SU-DHL-6 (cell line): ENCODE measurements at regions not wholly inside any gene's neighbourhood (a gene's known extent, or its start where the extent isn't known, plus 50 kb on each side); places are given as distances from the start of the nearest gene placed in this dataset.

Experiments
- H2AFZ ChIP-seq: fragments of 200-600 bp; sonication (generic); 2 replicates; pipeline ENCODE4 v1.6.1; 2014; ENCODE audit warnings: low read depth, mild to moderate bottlenecking, moderate library complexity, mixed read lengths, antibody characterized with exemption, low read length; ENCODE audit not compliant: severe bottlenecking
- H3F3A ChIP-seq: fragments of 200-600 bp; shearing (Covaris generic); 2 replicates; pipeline ENCODE4 v1.6.0; 2016; ENCODE audit warnings: antibody characterized with exemption, mild to moderate bottlenecking; ENCODE audit not compliant: insufficient read depth
- H3K27ac ChIP-seq: fragments of 200-600 bp; sonication (generic); 2 replicates; pipeline ENCODE4 v1.5.1; 2016; ENCODE audit warnings: low read depth, mild to moderate bottlenecking, low read length, moderate library complexity, mixed read lengths
- H3K27me3 ChIP-seq: fragments of 200-600 bp; sonication (generic), shearing (Covaris generic); 2 replicates; pipeline ENCODE4 v1.6.0; 2014; ENCODE audit warnings: mild to moderate bottlenecking, low read length
- H3K36me3 ChIP-seq: fragments of 200-600 bp; sonication (generic); 2 replicates; pipeline ENCODE4 v1.6.1; 2014; ENCODE audit warnings: mild to moderate bottlenecking, low read length, mixed read lengths
- H3K4me2 ChIP-seq: fragments of 300-600, 200-600 bp; shearing (Covaris generic), sonication (generic); 2 replicates; pipeline ENCODE4 v1.6.0; 2014; ENCODE audit warnings: low read length, low read depth, mild to moderate bottlenecking; ENCODE audit not compliant: poor library complexity, severe bottlenecking
- H3K4me3 ChIP-seq: fragments of 200-600 bp; sonication (generic); 2 replicates; pipeline ENCODE4 v1.5.1; 2014; ENCODE audit warnings: antibody characterized with exemption, low read length, mild to moderate bottlenecking, mixed read lengths; ENCODE audit not compliant: insufficient read depth, poor library complexity, severe bottlenecking
- H3K79me2 ChIP-seq: fragments of 200-600 bp; sonication (generic); 2 replicates; pipeline ENCODE4 v1.6.1; 2014; ENCODE audit warnings: mild to moderate bottlenecking, low read length, moderate library complexity; ENCODE audit not compliant: insufficient read depth
- H3K9ac ChIP-seq: fragments of 200-600 bp; sonication (generic); 2 replicates; pipeline ENCODE4 v1.7.0; 2014; ENCODE audit warnings: mild to moderate bottlenecking, low read length
- H3K9me2 ChIP-seq: fragments of 200-600 bp; sonication (generic); replicated peaks from 2 replicates; pipeline ENCODE4 v1.6.1; 2014; ENCODE audit warnings: low read length; ENCODE audit not compliant: insufficient read depth
- H3K9me3 ChIP-seq: fragments of 200-600 bp; sonication (generic); 2 replicates; pipeline ENCODE4 v1.6.1; 2014; ENCODE audit warnings: low read length, mixed read lengths; ENCODE audit not compliant: insufficient read depth
- H4K20me1 ChIP-seq: fragments of 200-600 bp; sonication (generic); 2 replicates; pipeline ENCODE4 v1.6.1; 2014; ENCODE audit warnings: low read depth, mild to moderate bottlenecking, antibody characterized with exemption, low read length, moderate library complexity, mixed read lengths
- CTCF ChIP-seq: fragments of 200-600 bp; sonication (generic); IDR thresholded peaks from one replicate; pipeline ENCODE4 v1.5.1; 2017; ENCODE audit warnings: antibody characterized with exemption, mild to moderate bottlenecking, low read length, moderate library complexity; ENCODE audit not compliant: insufficient read depth, poor library complexity, severe bottlenecking
- EZH2phosphoT487 ChIP-seq: fragments of 200-600 bp; sonication (generic), shearing (Covaris generic); conservative IDR thresholded peaks from 2 replicates; pipeline ENCODE4 v1.6.1; 2018; ENCODE audit warnings: mild to moderate bottlenecking, antibody characterized with exemption, low read length, moderate library complexity, mixed read lengths

- no peak for TF ChIP-seq CTCF
- no peak for TF ChIP-seq EZH2phosphoT487
- Histone ChIP-seq H3K27ac (no peak overlapping the region), H3K9me2 (no peaks in the 10 kb centered on the region), H2AFZ (no peak overlapping the region), H3K4me2 (no peak overlapping the region), H3K27me3 (no peaks in the 10 kb centered on the region), H3F3A (no peaks in the 10 kb centered on the region), H3K36me3 (no peaks in the 10 kb centered on the region), H4K20me1 (no peaks in the 10 kb centered on the region), H3K4me3 (no peak overlapping the region), H3K79me2 (no peaks in the 10 kb centered on the region), H3K9me3 (no peaks in the 10 kb centered on the region), H3K9ac (no peak overlapping the region)
Observed at GRCh38 chr9:119029886-119030285, 339.3 kb downstream of the BRINP1 start.

GRCh38 chr9:119033596-119033995 is 335.6 kb downstream of the BRINP1 start:
- TF ChIP-seq EZH2phosphoT487, result no peak
- TF ChIP-seq CTCF, result no peak
- Histone ChIP-seq H3F3A (no peaks in the 10 kb centered on the region), H3K36me3 (no peaks in the 10 kb centered on the region), H3K9me2 (no peaks in the 10 kb centered on the region), H3K4me2 (no peak overlapping the region), H4K20me1 (no peaks in the 10 kb centered on the region), H3K27me3 (no peaks in the 10 kb centered on the region), H3K4me3 (no peak overlapping the region), H2AFZ (no peak overlapping the region), H3K79me2 (no peaks in the 10 kb centered on the region), H3K27ac (no peak overlapping the region), H3K9me3 (no peaks in the 10 kb centered on the region), H3K9ac (no peak overlapping the region)

- TF ChIP-seq CTCF (no peak), EZH2phosphoT487 (no peak)
- no peaks in the 10 kb centered on the region for H3K36me3 ChIP-seq
- no peaks in the 10 kb centered on the region for H3F3A ChIP-seq
Observed at GRCh38 chr9:119036969-119037368, 332.3 kb downstream of the BRINP1 start.

More at GRCh38 chr9:119036969-119037368, 332.3 kb downstream of the BRINP1 start:
- no peaks in the 10 kb centered on the region for H3K79me2 ChIP-seq
- H3K27me3 ChIP-seq, result no peaks in the 10 kb centered on the region
- no peaks in the 10 kb centered on the region for H3K9me3 ChIP-seq
- H3K9me2 ChIP-seq, result no peaks in the 10 kb centered on the region
- no peak overlapping the region for H3K4me3 ChIP-seq
- H2AFZ ChIP-seq, result no peak overlapping the region
- H4K20me1 ChIP-seq, result no peaks in the 10 kb centered on the region
- no peak overlapping the region for H3K27ac ChIP-seq
- H3K9ac ChIP-seq, result no peak overlapping the region
- H3K4me2 ChIP-seq, result no peak overlapping the region
